IMR-90 (cell line): ENCODE measurements at regions not wholly inside any gene's neighbourhood (a gene's known extent, or its start where the extent isn't known, plus 50 kb on each side); places are given as distances from the start of the nearest gene placed in this dataset.

Source experiments
- ATAC-seq: fragments of 200-7000 bp; cut with Tn5 transposase; 2 replicates; pipeline ENCODE4 v1.9.1; 2020; ENCODE audit warnings: low read depth, mild to moderate bottlenecking, moderate library complexity
- BruUV-seq: library from RNA; stranded (reverse); fragments of 400-500 nt; replicated peaks from 2 replicates; lab custom pipeline; 2021; lab: Mats Ljungman, UMichigan
- CTCF ChIA-PET: fragments of 300-600 bp; formaldehyde crosslinking; extraction: SDS; loops from one replicate; lab custom pipeline; 2021; ENCODE audit warnings: antibody characterized with exemption; lab: Yijun Ruan, JAX
- POLR2A ChIA-PET: fragments of 300-600 bp; sonication (Branson Sonifier 250); formaldehyde crosslinking; loops from one replicate; lab custom pipeline; 2022; ENCODE audit warnings: antibody characterized with exemption; ENCODE audit not compliant: unreplicated experiment; lab: Charles Lee
- DNase-seq: peaks from one replicate; pipeline ENCODE4 v3.0.0; 2013
- H2AFZ ChIP-seq: replicated peaks from 2 replicates; pipeline ENCODE3; 2013; ENCODE audit warnings: low read length, mild to moderate bottlenecking; ENCODE audit not compliant: poor library complexity
- H2AK5ac ChIP-seq: 2 replicates; pipeline ENCODE4 v1.6.1; 2013; ENCODE audit warnings: low read depth, low read length, inconsistent platforms
- H2AK9ac ChIP-seq: replicated peaks from 2 replicates; pipeline ENCODE3; 2013; ENCODE audit warnings: mild to moderate bottlenecking, low read depth, low read length, moderate library complexity; ENCODE audit not compliant: poor library complexity
- H2BK120ac ChIP-seq: 2 replicates; pipeline ENCODE4 v1.6.1; 2013; ENCODE audit warnings: low read depth, low read length, inconsistent platforms
- H2BK15ac ChIP-seq: 3 replicates; pipeline ENCODE4 v1.6.1; 2013; ENCODE audit warnings: low read depth, low read length, inconsistent platforms
- H2BK20ac ChIP-seq: 2 replicates; pipeline ENCODE4 v1.6.1; 2013; ENCODE audit warnings: low read depth, mild to moderate bottlenecking, inconsistent platforms, low read length, moderate library complexity
- H2BK5ac ChIP-seq: 2 replicates; pipeline ENCODE4 v1.6.1; 2013; ENCODE audit warnings: mild to moderate bottlenecking, low read depth, low read length, inconsistent platforms; ENCODE audit not compliant: poor library complexity, severe bottlenecking
- H3K14ac ChIP-seq: replicated peaks from 2 replicates; pipeline ENCODE4 v1.6.1; 2013; ENCODE audit warnings: low read depth, low read length, inconsistent platforms
- H3K18ac ChIP-seq: 2 replicates; pipeline ENCODE4 v1.6.1; 2013; ENCODE audit warnings: low read depth, low read length, control low read depth
- H3K23ac ChIP-seq: 2 replicates; pipeline ENCODE4 v1.6.1; 2013; ENCODE audit warnings: low read depth, low read length, inconsistent platforms
- H3K27ac ChIP-seq: 2 replicates; pipeline ENCODE4 v1.5.1; 2013; ENCODE audit warnings: mild to moderate bottlenecking, control low read depth, low read length; ENCODE audit not compliant: insufficient read depth
- H3K27me3 ChIP-seq: 2 replicates; pipeline ENCODE4 v1.6.1; 2013; ENCODE audit warnings: low read length; ENCODE audit not compliant: control insufficient read depth, insufficient read depth
- H3K36me3 ChIP-seq: 2 replicates; pipeline ENCODE4 v1.6.1; 2013; ENCODE audit warnings: low read length, mixed read lengths; ENCODE audit not compliant: control insufficient read depth, insufficient read depth
- H3K4ac ChIP-seq: 2 replicates; pipeline ENCODE4 v1.6.1; 2013; ENCODE audit warnings: low read depth, low read length, inconsistent platforms
- H3K4me1 ChIP-seq: 2 replicates; pipeline ENCODE4 v1.6.1; 2013; ENCODE audit warnings: low read length, mixed read lengths; ENCODE audit not compliant: control insufficient read depth, insufficient read depth
- H3K4me2 ChIP-seq: 2 replicates; pipeline ENCODE4 v1.6.1; 2013; ENCODE audit warnings: low read depth, mild to moderate bottlenecking, control low read depth, low read length, moderate library complexity
- H3K4me3 ChIP-seq: 2 replicates; pipeline ENCODE4 v1.5.1; 2013; ENCODE audit warnings: low read depth, mild to moderate bottlenecking, control low read depth, low read length, moderate library complexity; ENCODE audit not compliant: insufficient read depth
- H3K56ac ChIP-seq: 2 replicates; pipeline ENCODE4 v1.6.1; 2013; ENCODE audit warnings: low read length, inconsistent platforms; ENCODE audit not compliant: insufficient read depth; ENCODE audit errors: extremely low read depth
- H3K79me1 ChIP-seq, 2 experiments: 2 replicates each; pipeline ENCODE4 v1.6.1; 2013; ENCODE audit warnings: low read length in 2 of 2, inconsistent platforms in 1 of 2, low read depth in 1 of 2
- H3K9ac ChIP-seq: 2 replicates; pipeline ENCODE4 v1.6.1; 2013; ENCODE audit warnings: low read depth, low read length, control low read depth
- H3K9me1 ChIP-seq: 2 replicates; pipeline ENCODE4 v1.6.1; 2013; ENCODE audit warnings: low read length, inconsistent platforms; ENCODE audit not compliant: insufficient read depth
- H3K9me3 ChIP-seq: 2 replicates; pipeline ENCODE4 v1.6.1; 2013; ENCODE audit warnings: low read length; ENCODE audit not compliant: control insufficient read depth, insufficient read depth
- H4K20me1 ChIP-seq: 2 replicates; pipeline ENCODE4 v1.6.1; 2013; ENCODE audit warnings: low read length, inconsistent platforms; ENCODE audit not compliant: insufficient read depth
- H4K5ac ChIP-seq: 2 replicates; pipeline ENCODE4 v1.6.1; 2013; ENCODE audit warnings: mild to moderate bottlenecking, low read depth, low read length, control low read depth
- H4K8ac ChIP-seq, 2 experiments: 2 replicates each; pipeline ENCODE4 v1.6.1; 2013; ENCODE audit warnings: low read depth in 2 of 2, low read length in 2 of 2, control low read depth in 1 of 2, inconsistent platforms in 1 of 2
- H4K91ac ChIP-seq: 2 replicates; pipeline ENCODE4 v1.6.1; 2013; ENCODE audit warnings: low read depth, low read length, inconsistent platforms; ENCODE audit not compliant: insufficient read depth
- BHLHE40 ChIP-seq: fragments of 150-350 bp; IDR thresholded peaks from 2 replicates; pipeline ENCODE4 v1.6.1; 2016; ENCODE audit warnings: mild to moderate bottlenecking, low read depth, low read length
- CEBPB ChIP-seq: IDR thresholded peaks from 2 replicates; pipeline ENCODE4 v1.6.1; 2012; ENCODE audit warnings: low read depth, low read length, improper control_type of control experiment
- CHD1 ChIP-seq: IDR thresholded peaks from 2 replicates; pipeline ENCODE4 v1.6.1; 2012; ENCODE audit warnings: low read depth, low read length, improper control_type of control experiment
- FOS ChIP-seq: fragments of 150-350 bp; IDR thresholded peaks from 2 replicates; pipeline ENCODE4 v1.6.1; 2016; ENCODE audit warnings: low read depth, low read length
- MAFK ChIP-seq: IDR thresholded peaks from 2 replicates; pipeline ENCODE4 v1.6.1; 2012; ENCODE audit warnings: low read depth, low read length, improper control_type of control experiment
- MAZ ChIP-seq: IDR thresholded peaks from 2 replicates; pipeline ENCODE4 v1.6.1; 2012; ENCODE audit warnings: low read depth, mild to moderate bottlenecking, low read length, improper control_type of control experiment, moderate library complexity, borderline replicate concordance
- MXI1 ChIP-seq: IDR thresholded peaks from 2 replicates; pipeline ENCODE4 v1.6.1; 2012; ENCODE audit warnings: low read depth, mild to moderate bottlenecking, low read length, moderate library complexity, borderline replicate concordance
- NFE2L2 ChIP-seq: fragments of 150-350 bp; IDR thresholded peaks from 2 replicates; pipeline ENCODE4 v1.6.1; 2016; ENCODE audit warnings: low read depth, mild to moderate bottlenecking, low read length
- POLR2A ChIP-seq: IDR thresholded peaks from 2 replicates; pipeline ENCODE4 v1.6.1; 2012; ENCODE audit warnings: mild to moderate bottlenecking, low read depth, low read length
- RAD21 ChIP-seq: IDR thresholded peaks from 2 replicates; pipeline ENCODE4 v1.6.1; 2012; ENCODE audit warnings: low read length, improper control_type of control experiment
- RCOR1 ChIP-seq: IDR thresholded peaks from 2 replicates; pipeline ENCODE4 v1.6.1; 2012; ENCODE audit warnings: mild to moderate bottlenecking, low read length, improper control_type of control experiment; ENCODE audit not compliant: insufficient replicate concordance
- RFX5 ChIP-seq: IDR thresholded peaks from 2 replicates; pipeline ENCODE4 v1.8.0; 2012; ENCODE audit warnings: low read depth, mild to moderate bottlenecking, low read length, moderate library complexity
- SMC3 ChIP-seq: fragments of 150-350 bp; IDR thresholded peaks from 2 replicates; pipeline ENCODE4 v1.6.1; 2016; ENCODE audit warnings: low read depth, mild to moderate bottlenecking, antibody characterized with exemption, low read length, moderate library complexity
- WGBS, 2 experiments: methylation state at CpG; one replicate each; pipeline versions ENCODE4 v1.1.5 to v1.1.7; 2013; ENCODE audit warnings: missing lambda C conversion rate in 2 of 2; ENCODE audit not compliant: insufficient read length in 1 of 2; ENCODE audit errors: extremely low coverage in 2 of 2; 5-methylcytosine and 5-hydroxymethylcytosine counted together
- dilution Hi-C: fragments of 300-500 bp; cut with HindIII; formaldehyde crosslinking; loops from one replicate; pipeline ENCODE4 v1.14.3; 2018; ENCODE audit warnings: low sequenced_read_pairs; ENCODE audit not compliant: unreplicated experiment
- in situ Hi-C: fragments of 300-500 bp; cut with MboI; formaldehyde crosslinking; loops from 3 replicates; pipeline ENCODE4 v1.14.3; 2019; ENCODE audit warnings: low sequenced_read_pairs, inconsistent platforms, mixed read lengths
- intact Hi-C: fragments of 100-400 bp; cut with micrococcal nuclease; formaldehyde crosslinking; loops from 2 replicates; pipeline ENCODE4 v1.10.0; 2022
- TF ChIP-seq, protein P1 (sequence below): fragments of 150-350 bp; IDR thresholded peaks from 2 replicates; pipeline ENCODE4 v1.6.1; 2017; ENCODE audit warnings: mild to moderate bottlenecking, antibody characterized with exemption, low read length, low read depth
- TF ChIP-seq, protein P2 (sequence below): fragments of 150-350 bp; IDR thresholded peaks from 2 replicates; pipeline ENCODE4 v1.6.1; 2016; ENCODE audit warnings: low read depth, mild to moderate bottlenecking, low read length, moderate library complexity, borderline replicate concordance
- TF ChIP-seq, protein P3 (sequence below): conservative IDR thresholded peaks from 2 replicates; pipeline ENCODE4 v1.5.1; 2012; ENCODE audit warnings: mild to moderate bottlenecking, low read depth, low read length, improper control_type of control experiment

DNA sequence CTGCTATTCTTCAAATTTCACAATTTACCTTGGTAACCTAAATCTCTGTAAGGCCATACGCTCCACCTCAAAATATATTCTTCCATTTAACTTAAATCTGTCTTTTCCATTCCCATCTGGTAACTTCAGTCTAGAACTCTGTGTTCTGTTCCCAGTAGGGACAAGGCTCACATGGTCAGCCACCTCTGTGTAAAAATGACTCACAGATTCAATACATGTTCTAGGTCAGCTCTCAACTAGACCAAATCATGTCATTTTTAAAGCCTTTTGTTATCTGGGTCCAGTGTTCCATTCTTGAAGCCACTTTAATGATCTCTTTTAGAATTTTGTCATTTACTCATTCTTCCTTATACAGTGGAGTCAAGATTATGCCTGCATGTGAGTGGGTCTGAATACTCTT is 315.6 kb upstream of the CITED2 start:
- no peak overlapping the region for H4K8ac ChIP-seq
- in situ Hi-C loops (no loop called here), intact Hi-C loops (no loop called here), dilution Hi-C loops (no loop called here)
- no peaks in the 10 kb centered on the region for H3K9me1 ChIP-seq
- POLR2A ChIA-PET, result no interaction called here
- no peak overlapping the region for H3K23ac ChIP-seq
- H3K9me3 ChIP-seq, result no peaks in the 10 kb centered on the region
- H3K4me2 ChIP-seq, result no peak overlapping the region
- TF ChIP-seq SMC3, result no peak
- no peak for TF ChIP-seq RFX5
- no peak for TF ChIP-seq CEBPB
- TF ChIP-seq NFE2L2, result no peak
- no peak for TF ChIP-seq POLR2A
- no peak for TF ChIP-seq CHD1
- no peak for TF ChIP-seq MXI1
- no peak for TF ChIP-seq RCOR1
- no peak for TF ChIP-seq MAZ
- no peak for TF ChIP-seq BHLHE40
- TF ChIP-seq, protein P1, sequence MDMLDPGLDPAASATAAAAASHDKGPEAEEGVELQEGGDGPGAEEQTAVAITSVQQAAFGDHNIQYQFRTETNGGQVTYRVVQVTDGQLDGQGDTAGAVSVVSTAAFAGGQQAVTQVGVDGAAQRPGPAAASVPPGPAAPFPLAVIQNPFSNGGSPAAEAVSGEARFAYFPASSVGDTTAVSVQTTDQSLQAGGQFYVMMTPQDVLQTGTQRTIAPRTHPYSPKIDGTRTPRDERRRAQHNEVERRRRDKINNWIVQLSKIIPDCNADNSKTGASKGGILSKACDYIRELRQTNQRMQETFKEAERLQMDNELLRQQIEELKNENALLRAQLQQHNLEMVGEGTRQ, result no peak
- TF ChIP-seq, protein P2, sequence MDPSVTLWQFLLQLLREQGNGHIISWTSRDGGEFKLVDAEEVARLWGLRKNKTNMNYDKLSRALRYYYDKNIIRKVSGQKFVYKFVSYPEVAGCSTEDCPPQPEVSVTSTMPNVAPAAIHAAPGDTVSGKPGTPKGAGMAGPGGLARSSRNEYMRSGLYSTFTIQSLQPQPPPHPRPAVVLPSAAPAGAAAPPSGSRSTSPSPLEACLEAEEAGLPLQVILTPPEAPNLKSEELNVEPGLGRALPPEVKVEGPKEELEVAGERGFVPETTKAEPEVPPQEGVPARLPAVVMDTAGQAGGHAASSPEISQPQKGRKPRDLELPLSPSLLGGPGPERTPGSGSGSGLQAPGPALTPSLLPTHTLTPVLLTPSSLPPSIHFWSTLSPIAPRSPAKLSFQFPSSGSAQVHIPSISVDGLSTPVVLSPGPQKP, result no peak
- no peak for TF ChIP-seq FOS
- TF ChIP-seq RAD21, result no peak
- TF ChIP-seq, protein P3, sequence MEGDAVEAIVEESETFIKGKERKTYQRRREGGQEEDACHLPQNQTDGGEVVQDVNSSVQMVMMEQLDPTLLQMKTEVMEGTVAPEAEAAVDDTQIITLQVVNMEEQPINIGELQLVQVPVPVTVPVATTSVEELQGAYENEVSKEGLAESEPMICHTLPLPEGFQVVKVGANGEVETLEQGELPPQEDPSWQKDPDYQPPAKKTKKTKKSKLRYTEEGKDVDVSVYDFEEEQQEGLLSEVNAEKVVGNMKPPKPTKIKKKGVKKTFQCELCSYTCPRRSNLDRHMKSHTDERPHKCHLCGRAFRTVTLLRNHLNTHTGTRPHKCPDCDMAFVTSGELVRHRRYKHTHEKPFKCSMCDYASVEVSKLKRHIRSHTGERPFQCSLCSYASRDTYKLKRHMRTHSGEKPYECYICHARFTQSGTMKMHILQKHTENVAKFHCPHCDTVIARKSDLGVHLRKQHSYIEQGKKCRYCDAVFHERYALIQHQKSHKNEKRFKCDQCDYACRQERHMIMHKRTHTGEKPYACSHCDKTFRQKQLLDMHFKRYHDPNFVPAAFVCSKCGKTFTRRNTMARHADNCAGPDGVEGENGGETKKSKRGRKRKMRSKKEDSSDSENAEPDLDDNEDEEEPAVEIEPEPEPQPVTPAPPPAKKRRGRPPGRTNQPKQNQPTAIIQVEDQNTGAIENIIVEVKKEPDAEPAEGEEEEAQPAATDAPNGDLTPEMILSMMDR, result no peak
- no peak for TF ChIP-seq MAFK
- no peak overlapping the region for H2AK9ac ChIP-seq
- CTCF ChIA-PET, result no interaction called here
- H4K5ac ChIP-seq, result no peak overlapping the region
- H2BK20ac ChIP-seq, result no peak overlapping the region
- no peak overlapping the region for H3K4ac ChIP-seq
- 83% methylated on average over 1 of the region's 1 CpG; no CpG with 5 or more reads in 1 of the 2 experiments for WGBS, 2 experiments
- H3K79me1 ChIP-seq, result no peaks in the 10 kb centered on the region
- H2BK15ac ChIP-seq, result no peak overlapping the region
- no peak overlapping the region for H3K27ac ChIP-seq
- no peak overlapping the region for H3K56ac ChIP-seq
- ATAC-seq, result no peak
- H2AK5ac ChIP-seq, result no peak overlapping the region
- no peak overlapping the region for H3K9ac ChIP-seq
- no peaks in the 10 kb centered on the region for H3K36me3 ChIP-seq
- H3K18ac ChIP-seq, result no peak overlapping the region
- no peak overlapping the region for H2BK120ac ChIP-seq
- no peaks in the 10 kb centered on the region for H4K20me1 ChIP-seq
- DNase-seq, result no peak
- no TSS peak for BruUV-seq
- H3K14ac ChIP-seq, result no peak overlapping the region
- no peak overlapping the region for H3K4me3 ChIP-seq
- H4K91ac ChIP-seq, result no peak overlapping the region
- H3K27me3 ChIP-seq, result no peaks in the 10 kb centered on the region
- no peak overlapping the region for H2BK5ac ChIP-seq
- H2AFZ ChIP-seq, result no peak overlapping the region
- H3K4me1 ChIP-seq, result no peaks in the 10 kb centered on the region
